Caki2 (cell line): ENCODE measurements at regions not wholly inside any gene's neighbourhood (a gene's known extent, or its start where the extent isn't known, plus 50 kb on each side); places are given as distances from the start of the nearest gene placed in this dataset.

ENCODE experiments used
- DNase-seq: peaks from one replicate; pipeline ENCODE4 v3.0.0-alpha.2; 2015; ENCODE audit warnings: low read depth
- in situ Hi-C: cut with HindIII; loops from 2 replicates; pipeline ENCODE4 v1.10.0; 2016; ENCODE audit warnings: low sequenced_read_pairs, low pct_unique_long_range_greater_than_20kb, mixed read lengths

DNA sequence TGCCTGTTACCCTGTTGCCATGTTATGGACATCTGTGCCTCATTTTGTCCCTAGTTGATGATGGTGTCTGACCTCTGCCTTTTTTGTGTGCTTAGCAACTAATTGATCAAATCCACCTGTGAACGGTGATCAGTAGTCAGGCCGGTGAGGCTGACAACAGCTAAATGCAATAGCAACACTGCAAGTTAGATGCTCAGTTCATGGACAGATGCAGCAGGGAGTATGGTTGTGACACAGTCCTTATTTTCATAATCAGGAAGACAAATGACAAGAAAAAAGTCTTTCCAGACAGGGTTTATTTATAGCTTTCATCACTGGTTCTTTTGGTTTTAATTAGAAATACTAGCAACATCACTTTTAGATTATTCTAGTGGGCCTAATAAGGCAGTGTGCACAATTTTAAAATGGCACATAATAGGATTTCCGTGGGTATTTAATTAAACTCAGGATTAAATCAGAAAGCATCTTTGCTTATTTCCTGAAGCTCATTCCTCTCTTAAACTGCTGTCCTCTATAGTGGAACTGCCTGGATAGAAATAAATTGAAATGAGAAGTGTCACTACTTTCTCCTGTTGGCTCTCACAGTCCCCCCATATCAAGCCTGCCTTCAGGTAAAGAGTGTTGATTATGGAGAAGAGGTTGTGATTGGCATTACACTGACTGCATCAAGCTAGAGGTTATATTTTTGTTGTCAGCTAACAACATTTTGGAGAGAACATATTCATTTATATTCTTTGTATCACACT lies 281.1 kb upstream of the NAV3 start:
- in situ Hi-C loops, result no loop called here
- DNase-seq, result no peak

DNA sequence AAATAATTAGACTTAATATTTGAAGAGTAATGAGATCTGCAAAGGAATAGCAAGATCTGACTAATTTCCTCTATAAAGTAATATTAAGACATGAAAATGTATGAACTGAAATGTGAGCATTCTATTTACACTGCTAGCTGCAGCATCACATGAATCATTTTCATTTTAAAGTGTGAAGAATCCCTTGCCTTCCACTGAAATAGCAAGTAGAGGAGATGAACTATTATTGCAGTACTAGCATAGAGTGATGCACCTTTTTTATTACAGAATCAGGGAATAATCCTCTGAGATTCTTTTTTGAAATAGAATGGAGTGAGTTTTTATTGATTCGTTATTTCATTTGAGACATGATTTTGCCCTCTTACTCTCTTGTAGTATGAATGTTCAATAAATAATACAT lies 281.9 kb upstream of the NAV3 start:
- in situ Hi-C loops, result no loop called here
- DNase-seq, result no peak

DNA sequence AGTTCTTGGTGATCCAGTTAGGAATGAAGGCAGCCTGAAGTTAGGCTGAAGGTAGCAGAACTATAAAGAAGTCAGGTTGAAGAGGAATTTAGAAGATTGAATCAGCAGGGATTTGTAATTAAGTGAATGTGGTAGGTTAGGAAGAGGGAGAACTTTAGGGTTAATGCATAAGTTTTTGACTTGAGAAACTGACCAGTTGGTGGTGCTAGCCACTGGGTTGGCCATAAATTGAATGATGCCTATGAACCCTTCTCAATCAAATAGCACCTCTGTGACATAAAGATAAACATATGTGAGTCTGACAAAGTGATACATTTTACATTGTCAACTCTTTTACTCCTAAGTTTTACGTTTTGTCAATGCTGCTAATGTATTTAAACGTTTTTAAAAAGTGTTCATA lies 290.6 kb upstream of the NAV3 start:
- in situ Hi-C loops, result no loop called here
- DNase-seq, result no peak

DNA sequence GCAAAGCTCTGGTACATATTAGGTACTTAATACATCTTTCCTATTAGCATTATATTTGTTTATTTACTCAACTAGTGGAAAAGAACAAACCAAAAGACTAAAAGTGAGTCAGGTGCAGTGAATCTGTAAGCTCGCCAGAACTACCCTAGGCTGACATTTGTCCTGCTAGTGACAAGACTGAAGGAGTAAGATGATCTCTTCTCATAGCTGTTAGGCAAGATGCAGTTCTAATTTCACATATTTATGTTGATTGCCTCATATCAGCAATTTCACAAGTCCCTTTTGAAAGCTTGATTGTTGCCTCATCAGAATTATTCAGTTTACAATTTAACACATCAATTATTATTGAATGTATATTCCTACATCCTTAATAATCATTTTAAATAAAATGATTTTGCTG lies 293.0 kb upstream of the NAV3 start:
- in situ Hi-C loops, result no loop called here
- DNase-seq, result no peak

DNA sequence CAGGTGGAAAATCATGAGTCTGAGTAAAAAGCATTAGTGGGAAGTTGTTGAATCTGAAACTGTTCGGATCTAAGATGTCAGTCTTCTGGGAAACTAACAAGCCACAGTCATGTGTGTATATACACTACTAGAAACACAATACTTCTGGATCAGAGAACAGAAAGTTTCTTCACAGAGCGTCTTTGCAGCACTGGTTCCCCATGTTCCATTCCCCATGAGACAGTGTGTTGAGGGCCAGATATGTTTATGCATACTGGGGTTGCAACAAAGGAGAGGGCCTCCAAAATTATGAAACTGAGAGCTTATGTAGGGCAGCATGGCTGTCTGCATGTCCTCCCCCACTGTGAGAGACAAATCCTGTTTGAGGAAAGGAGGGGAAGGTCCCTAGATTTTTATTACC lies 295.0 kb upstream of the NAV3 start:
- DNase-seq, result no peak
- in situ Hi-C loops, result no loop called here

DNA sequence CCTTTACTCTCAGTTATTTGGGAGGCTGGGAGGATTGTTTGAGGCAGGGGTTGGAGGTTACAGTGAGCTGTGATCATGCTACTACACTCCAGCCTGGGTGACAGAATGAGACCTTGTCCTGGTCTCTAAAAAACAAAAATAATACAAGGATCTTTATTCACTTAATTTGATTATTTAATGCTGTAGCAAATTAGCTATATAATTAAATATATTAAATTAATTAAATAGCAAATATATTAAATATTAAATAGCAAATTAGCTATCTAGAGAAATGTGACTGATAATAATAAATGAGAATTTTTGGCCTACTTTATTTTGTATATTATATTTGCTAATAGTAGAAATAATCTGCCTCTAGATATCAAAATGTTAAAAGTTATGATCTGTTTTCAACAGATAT lies 298.8 kb upstream of the NAV3 start:
- in situ Hi-C loops, result no loop called here
- DNase-seq, result no peak

DNA sequence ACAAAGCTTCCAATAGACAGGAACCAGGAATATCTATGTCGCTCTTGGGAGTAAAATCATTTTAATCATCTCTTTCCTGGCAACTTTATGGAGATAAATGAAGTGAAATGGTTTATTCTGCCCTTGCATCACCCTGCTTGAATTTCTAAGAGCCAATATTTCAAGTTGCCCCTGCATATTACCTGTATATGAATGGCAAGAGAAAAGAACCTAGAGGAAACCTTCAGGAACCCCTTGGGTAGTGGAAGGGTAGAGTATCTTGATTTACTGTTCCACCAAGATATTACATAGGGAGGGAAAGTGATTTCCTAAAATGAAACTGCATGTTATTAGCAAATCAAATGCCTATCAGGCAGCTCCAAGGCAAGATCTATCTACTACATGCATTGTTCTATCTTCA lies 308.4 kb upstream of the NAV3 start:
- in situ Hi-C loops, result no loop called here
- no peak for DNase-seq

DNA sequence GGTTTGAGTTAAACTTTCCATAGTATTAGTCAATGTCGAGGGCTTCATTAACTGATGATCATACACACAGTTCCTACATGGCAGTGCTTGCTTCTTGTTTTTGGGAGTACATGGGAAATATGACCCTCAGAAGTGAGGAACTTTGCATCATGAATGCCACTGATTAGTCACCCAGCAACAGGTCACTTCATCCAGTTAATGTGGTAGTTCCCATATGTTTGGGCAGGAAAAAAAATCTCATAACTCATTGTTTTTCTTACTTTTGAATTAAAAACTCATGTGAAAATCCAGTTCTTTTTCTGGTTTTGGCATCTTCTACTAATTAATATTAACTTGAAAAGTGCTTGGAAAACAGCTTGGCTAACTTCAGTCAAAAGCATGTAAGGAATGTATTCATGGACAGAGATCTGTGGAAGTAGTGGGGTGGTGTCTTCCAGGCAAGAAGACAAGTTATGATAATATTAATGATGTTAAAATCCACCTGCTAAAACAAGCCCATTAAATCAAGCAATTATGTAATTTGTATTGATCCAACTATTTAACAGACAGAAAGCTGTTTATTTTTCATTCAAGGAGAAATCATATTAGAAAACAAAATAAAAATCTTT lies 309.1 kb upstream of the NAV3 start:
- in situ Hi-C loops, result no loop called here
- DNase-seq, result no peak

DNA sequence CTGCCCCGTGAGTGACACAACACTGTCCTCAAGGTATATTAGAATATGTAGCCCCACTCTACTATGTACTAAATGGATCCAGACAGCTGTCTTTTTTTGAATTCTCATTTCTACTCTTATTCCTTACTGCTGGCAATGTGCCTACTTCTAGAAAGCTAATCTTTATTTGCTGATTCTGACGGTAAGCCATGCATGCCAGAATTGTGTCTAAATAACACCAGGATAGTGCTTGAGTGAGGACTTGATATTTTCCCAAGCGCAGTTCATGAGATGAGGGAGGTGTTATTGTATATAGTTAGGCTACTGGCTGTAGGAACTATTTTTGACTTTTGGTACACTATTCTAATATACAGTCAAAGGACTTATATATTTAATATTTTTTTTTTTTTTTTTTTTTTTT lies 316.2 kb upstream of the NAV3 start:
- DNase-seq, result no peak
- in situ Hi-C loops, result no loop called here

DNA sequence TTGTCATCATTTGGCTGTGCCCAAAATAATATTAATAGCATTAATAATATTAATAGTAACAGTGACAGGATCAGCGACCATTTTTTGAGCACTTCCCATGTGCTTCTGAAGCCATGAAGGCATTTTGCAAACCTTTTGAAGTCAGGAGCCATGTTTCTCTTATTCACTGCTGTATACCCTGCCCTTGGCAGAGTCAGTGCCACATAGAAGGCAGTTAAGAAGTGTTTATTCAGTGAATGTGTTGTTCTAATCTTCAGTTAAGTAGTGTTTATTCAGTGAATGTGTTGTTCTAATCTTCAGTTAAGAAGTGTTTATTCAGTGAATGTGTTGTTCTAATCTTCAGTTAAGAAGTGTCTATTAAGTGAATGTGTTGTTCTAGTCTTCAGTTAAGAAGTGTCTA lies 319.7 kb upstream of the NAV3 start:
- in situ Hi-C loops, result no loop called here
- no peak for DNase-seq

DNA sequence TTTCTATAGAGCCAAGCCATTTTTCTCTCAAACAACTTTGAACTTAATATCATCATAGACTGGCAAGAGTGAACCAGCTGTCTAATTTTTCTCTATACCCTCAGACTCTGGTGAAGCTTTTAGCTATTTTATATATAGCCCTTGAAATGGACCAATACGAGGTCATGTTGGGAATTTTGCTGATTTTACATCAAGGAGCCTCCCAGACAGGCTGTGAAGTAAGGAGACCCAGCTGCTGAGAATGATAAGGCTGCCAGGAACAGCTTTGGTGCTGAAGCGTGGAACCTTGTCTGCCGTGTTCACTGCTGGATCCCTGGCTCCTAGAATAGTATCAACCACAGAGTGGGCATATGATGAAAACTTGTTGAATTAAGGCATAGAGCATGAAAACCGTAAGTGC lies 326.2 kb upstream of the NAV3 start:
- in situ Hi-C loops, result no loop called here
- no peak for DNase-seq

DNA sequence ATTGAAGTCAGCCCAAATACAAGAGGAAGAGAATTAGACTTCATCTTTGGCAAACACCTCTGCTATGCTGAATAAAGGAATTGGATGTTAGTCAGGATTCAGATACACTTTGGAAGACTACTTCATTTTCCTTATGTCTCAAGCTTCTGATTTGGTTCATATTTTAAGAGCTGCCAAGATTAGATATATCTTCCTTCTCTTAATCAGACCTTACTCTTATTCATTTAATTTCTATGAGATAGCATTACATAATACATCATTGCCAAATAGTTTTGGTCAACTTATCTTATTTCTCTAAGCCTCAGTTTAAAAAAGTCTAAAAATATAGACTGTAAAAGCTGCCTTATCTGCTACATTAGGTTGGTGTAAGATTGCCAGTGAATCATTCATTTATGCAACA lies 330.6 kb upstream of the NAV3 start:
- no peak for DNase-seq
- in situ Hi-C loops, result no loop called here

DNA sequence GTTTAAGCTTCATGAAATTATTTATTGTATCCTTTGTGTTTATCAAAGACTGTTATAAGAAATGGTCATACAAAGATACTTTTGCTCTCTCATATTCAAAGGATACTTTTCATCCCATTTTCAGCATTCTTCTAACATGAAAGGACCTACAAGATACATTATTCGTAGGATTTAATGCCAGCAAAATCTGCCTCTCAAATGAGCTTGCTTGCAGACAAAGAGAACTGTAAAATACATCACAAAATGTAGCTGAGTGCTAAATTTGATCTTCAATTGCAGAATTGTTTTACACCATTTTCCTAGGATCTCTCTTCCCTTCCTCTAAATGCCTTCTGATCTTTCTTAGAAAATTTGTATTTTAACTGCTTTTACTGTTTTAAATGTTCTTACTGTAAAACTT lies 333.0 kb upstream of the NAV3 start:
- DNase-seq, result no peak
- in situ Hi-C loops, result no loop called here

DNA sequence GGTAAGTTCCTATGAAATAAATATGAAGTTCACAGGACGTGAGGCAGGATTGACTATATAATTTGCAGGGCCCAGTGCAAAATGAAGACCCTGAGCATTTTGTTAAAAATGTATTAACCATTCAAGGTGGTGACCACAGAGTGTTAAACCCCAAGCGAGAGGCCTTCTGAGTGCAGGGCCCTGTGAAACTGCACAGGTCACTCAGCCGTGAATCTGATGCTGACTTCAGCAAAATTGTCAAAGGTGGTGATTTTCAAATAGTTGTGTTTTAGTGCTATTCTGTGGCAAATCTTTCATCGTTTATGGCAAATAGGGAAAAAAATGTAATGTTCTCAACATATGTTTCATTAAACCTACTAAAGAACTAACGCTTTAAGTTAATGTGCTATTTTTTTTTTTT lies 334.0 kb upstream of the NAV3 start:
- in situ Hi-C loops, result no loop called here
- no peak for DNase-seq

DNA sequence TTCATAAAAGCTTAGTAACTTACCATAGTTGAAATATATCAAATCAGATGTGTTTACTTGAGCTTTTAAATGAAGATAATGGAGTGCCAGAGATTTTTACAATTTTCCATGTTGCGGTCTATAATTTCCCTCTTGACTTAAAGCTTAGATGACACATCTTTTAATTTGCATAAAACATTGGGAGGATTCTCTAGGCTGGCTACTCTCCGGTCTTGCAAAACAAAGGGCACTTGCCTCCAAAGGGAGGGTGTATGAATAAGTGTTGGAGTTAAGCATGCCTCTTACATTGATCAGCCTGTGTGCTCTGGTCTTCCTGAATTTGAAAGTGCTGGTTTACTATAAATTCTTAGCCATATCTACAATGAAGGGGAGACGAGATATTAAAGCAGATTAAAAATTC lies 336.4 kb upstream of the NAV3 start:
- DNase-seq, result no peak
- in situ Hi-C loops, result no loop called here

DNA sequence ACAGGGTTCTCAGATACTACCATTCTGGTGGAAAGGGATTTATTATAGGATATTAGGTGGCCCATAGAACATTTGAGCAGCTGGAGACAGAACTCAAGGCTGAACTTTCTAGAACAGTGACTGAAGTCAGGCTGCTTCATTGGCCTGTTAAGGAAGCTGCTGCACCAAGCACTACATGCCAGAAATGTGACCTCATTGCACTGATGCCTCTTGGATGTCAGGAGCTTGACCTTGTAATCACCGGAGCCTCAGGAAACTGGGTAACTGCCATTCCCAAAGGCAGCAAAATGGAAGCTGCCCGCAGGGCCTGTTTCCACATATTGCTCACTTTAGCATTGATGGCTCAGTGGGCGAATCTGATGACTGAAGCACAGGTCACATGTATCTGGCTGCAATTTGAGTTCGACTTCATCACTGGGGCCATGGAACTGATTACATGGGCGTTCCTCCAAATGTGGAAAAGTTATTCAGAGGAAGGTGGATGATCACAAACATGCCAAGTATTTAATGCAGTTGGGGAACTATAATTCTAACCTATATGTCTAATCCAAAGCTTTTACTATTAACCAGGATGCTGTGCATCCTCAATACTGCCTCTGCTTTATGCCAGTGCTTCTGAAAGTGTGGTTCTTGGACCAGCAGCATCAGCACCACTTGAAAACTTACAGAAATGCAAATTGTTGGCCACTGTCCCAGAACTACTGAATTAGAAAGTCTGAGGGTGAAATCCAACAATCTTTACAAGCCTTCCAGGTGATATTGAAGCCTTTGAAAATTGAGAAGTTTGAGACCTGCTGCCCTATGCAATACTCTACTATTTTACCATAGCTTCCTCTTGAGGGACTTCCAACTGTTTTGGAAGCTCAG lies 337.2 kb upstream of the NAV3 start:
- DNase-seq, result no peak
- in situ Hi-C loops, result no loop called here

DNA sequence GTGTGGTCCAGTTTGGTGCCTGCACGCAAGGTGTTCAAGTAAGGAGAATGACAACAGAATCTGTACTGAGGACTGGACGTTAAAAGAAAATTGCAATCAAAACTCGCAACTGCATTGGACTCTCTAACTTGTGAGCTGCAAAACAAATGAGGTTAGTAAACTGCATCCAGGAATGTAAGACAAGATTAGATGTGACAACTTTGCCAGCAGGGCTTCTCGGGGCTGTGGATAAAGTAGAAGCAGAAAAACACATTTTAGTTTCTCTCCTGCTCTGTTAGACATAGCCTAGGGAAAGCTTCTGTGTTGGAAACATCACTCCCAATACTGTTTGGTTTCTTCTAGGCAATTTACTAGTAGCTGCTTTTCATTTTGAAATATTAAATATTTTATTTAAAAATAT lies 338.2 kb upstream of the NAV3 start:
- DNase-seq, result no peak
- in situ Hi-C loops, result no loop called here

DNA sequence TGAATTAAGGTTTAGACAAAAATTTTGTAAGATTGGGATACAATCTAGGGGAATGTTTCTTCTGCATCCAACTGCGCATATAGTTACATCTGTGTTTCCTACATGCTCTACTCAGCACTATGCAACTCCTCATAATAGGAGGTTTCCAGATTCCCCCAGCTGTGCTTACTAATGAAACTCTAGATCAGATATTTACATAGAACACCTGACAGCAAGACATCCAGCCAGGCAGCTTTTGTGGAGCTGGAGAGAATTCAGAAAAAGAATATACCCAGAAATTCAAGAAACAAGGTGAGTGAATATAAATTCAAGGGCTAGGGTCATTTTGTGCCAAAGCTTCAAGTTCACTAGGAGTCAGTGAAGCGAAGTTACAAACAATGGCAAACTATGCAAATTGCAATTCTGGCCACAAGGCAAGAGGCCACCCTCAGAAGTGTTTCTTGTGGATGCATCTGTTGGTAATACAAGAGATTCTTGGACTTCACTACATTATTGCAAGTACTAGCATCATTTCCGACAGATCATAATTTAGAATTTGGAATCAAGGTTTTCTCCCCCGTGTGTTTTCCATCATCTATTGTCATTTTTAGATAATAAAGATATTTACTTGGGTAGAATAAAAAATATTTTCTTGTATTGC lies 341.2 kb upstream of the NAV3 start:
- in situ Hi-C loops, result loop anchor here (10.0 kb wide), 1 partner anchor 545 kb away; no protein-coding TSS in a partner anchor

DNA sequence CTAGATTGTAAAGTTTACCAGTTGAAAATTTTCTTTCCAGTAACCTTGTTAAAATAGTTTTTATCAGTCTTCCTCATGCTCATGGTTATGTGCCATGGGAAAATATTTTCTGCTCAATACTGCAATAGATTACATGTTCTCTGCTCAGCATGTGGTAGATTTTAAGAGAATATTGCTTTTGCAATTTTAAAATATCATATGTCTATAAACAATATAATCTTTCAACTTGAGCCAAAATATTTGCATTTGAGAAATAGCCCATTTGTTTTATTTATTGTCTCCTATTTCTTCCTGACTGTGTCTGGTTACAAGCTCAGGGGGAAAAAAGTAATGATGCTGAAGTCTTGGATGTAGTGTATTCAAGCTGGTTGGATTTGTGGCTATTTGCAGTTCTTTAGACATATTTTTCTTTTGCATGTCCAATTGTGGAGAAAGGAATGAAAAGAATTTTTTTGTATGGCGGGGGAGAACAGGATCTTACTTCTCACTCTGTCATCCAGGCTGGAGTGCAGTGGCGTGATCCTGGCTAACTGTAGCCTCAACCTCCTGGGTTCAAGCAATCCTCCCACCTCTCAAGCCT lies 342.6 kb upstream of the NAV3 start:
- in situ Hi-C loops, result loop anchor here (10.0 kb wide), 1 partner anchor 547 kb away; no protein-coding TSS in a partner anchor
- no peak for DNase-seq

More for the DNA sequence above, 341.2 kb upstream of the NAV3 start:
- no peak for DNase-seq
